ENCODE measurements at regions not wholly inside any gene's neighbourhood (a gene's known extent, or its start where the extent isn't known, plus 50 kb on each side); places are given as distances from the start of the nearest gene placed in this dataset.

DNA sequence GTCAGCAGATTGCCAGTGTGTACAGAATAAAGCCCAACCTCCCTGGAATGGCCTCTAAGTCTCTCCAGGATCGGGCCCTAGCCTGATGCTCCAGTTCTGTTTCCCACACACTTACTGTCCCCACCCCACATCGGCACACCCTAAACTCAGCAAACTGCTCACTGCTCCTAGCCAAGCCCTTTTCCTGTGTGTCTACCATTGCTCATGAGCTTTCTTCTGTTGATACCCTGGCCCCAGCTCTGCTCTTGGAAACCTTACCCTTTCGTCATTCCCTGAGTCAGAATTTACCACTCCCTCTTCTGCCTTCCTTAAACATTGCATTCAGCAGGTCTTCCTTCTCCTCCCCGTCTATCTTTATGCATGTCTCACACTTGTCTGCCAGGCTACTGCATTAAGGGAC lies 158.9 kb downstream of the TMX1 start:
- TF ChIP-seq, protein P1, sequence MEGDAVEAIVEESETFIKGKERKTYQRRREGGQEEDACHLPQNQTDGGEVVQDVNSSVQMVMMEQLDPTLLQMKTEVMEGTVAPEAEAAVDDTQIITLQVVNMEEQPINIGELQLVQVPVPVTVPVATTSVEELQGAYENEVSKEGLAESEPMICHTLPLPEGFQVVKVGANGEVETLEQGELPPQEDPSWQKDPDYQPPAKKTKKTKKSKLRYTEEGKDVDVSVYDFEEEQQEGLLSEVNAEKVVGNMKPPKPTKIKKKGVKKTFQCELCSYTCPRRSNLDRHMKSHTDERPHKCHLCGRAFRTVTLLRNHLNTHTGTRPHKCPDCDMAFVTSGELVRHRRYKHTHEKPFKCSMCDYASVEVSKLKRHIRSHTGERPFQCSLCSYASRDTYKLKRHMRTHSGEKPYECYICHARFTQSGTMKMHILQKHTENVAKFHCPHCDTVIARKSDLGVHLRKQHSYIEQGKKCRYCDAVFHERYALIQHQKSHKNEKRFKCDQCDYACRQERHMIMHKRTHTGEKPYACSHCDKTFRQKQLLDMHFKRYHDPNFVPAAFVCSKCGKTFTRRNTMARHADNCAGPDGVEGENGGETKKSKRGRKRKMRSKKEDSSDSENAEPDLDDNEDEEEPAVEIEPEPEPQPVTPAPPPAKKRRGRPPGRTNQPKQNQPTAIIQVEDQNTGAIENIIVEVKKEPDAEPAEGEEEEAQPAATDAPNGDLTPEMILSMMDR (IDR thresholded peaks at IDR 0.05) = no peak
- TF ChIP-seq POLR2A (IDR thresholded peaks at IDR 0.05) = no peak

All from heart left ventricle (tissue), 13 donors.